ENCODE measurements at regions not wholly inside any gene's neighbourhood (a gene's known extent, or its start where the extent isn't known, plus 50 kb on each side); places are given as distances from the start of the nearest gene placed in this dataset.

GRCh38 chr9:88229434-88229833 is 91.2 kb upstream of the SPATA31C2 start:
- DNase-seq (ENCODE audit: low read depth), result no peak

- no peak for DNase-seq (ENCODE audit: low read depth)
These were observed 86.7 kb upstream of the SPATA31C2 start for GRCh38 chr9:88224938-88225337.

GRCh38 chr9:88221105-88221504 is 82.8 kb upstream of the SPATA31C2 start:
- DNase-seq (ENCODE audit: low read depth), result no peak

GRCh38 chr9:88220652-88221051 is 82.4 kb upstream of the SPATA31C2 start:
- DNase-seq (ENCODE audit: low read depth), result no peak

- no peak for DNase-seq (ENCODE audit: low read depth)
These were observed 81.3 kb upstream of the SPATA31C2 start for GRCh38 chr9:88219601-88220000.

- no peak for DNase-seq (ENCODE audit: low read depth)
These were observed 80.5 kb upstream of the SPATA31C2 start for GRCh38 chr9:88218726-88219125.

- no peak for DNase-seq (ENCODE audit: low read depth)
These were observed 78.1 kb upstream of the SPATA31C2 start for GRCh38 chr9:88216126-88216995.

GRCh38 chr9:88215196-88216125 is 77.2 kb upstream of the SPATA31C2 start:
- no peak for DNase-seq (ENCODE audit: low read depth)

GRCh38 chr9:88202321-88202720 is 64.0 kb upstream of the SPATA31C2 start:
- DNase-seq (ENCODE audit: low read depth), result no peak

GRCh38 chr9:88198341-88198807 is 60.1 kb upstream of the SPATA31C2 start:
- DNase-seq (ENCODE audit: low read depth), result peak; percentile 69

GRCh38 chr9:88197781-88198340 is 59.6 kb upstream of the SPATA31C2 start:
- peak; percentile 80 for DNase-seq (ENCODE audit: low read depth)

- peak; percentile 68 for DNase-seq (ENCODE audit: low read depth)
These were observed 58.7 kb upstream of the SPATA31C2 start for GRCh38 chr9:88197016-88197415.

GRCh38 chr9:88196142-88196790 is 58.0 kb upstream of the SPATA31C2 start:
- no peak for DNase-seq (ENCODE audit: low read depth)

GRCh38 chr9:88193766-88194165 is 55.5 kb upstream of the SPATA31C2 start:
- DNase-seq (ENCODE audit: low read depth), result no peak

- peak; percentile 10 for DNase-seq (ENCODE audit: low read depth)
These were observed 53.2 kb upstream of the SPATA31C2 start for GRCh38 chr9:88191456-88191855.

GRCh38 chr9:88189371-88189770 is 51.1 kb upstream of the SPATA31C2 start:
- no peak for DNase-seq (ENCODE audit: low read depth)

Measured in LHCN-M2 (cell line).